ENCODE measurements at regions not wholly inside any gene's neighbourhood (a gene's known extent, or its start where the extent isn't known, plus 50 kb on each side); places are given as distances from the start of the nearest gene placed in this dataset.

- Histone ChIP-seq H3K27ac (no peak overlapping the region), H3K4me1 (peaks cover 8% of the 10 kb centered on the region), H3K9me3 (ENCODE audit: control insufficient read depth, low read length) (no peaks in the 10 kb centered on the region)
Observed at GRCh38 chr14:58873228-58873953, 235.6 kb downstream of the DACT1 start.

GRCh38 chr14:58875613-58876012 is 237.9 kb downstream of the DACT1 start:
- no peaks in the 10 kb centered on the region for H3K36me3 ChIP-seq (ENCODE audit: control insufficient read depth, insufficient read depth, low read length)
- H3K4me1 ChIP-seq = peaks cover 8% of the 10 kb centered on the region
- no peaks in the 10 kb centered on the region for H3K27me3 ChIP-seq (ENCODE audit: control insufficient read depth, insufficient read depth, low read length)
- H3K27ac ChIP-seq = no peak overlapping the region
- no peaks in the 10 kb centered on the region for H3K79me2 ChIP-seq
- no peak overlapping the region for H3K4me2 ChIP-seq (ENCODE audit: low read length)
- TF ChIP-seq, protein P1, sequence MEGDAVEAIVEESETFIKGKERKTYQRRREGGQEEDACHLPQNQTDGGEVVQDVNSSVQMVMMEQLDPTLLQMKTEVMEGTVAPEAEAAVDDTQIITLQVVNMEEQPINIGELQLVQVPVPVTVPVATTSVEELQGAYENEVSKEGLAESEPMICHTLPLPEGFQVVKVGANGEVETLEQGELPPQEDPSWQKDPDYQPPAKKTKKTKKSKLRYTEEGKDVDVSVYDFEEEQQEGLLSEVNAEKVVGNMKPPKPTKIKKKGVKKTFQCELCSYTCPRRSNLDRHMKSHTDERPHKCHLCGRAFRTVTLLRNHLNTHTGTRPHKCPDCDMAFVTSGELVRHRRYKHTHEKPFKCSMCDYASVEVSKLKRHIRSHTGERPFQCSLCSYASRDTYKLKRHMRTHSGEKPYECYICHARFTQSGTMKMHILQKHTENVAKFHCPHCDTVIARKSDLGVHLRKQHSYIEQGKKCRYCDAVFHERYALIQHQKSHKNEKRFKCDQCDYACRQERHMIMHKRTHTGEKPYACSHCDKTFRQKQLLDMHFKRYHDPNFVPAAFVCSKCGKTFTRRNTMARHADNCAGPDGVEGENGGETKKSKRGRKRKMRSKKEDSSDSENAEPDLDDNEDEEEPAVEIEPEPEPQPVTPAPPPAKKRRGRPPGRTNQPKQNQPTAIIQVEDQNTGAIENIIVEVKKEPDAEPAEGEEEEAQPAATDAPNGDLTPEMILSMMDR (IDR thresholded peaks at IDR 0.05) = no peak
- no peak overlapping the region for H2AFZ ChIP-seq
- no peaks in the 10 kb centered on the region for H3K9me3 ChIP-seq (ENCODE audit: control insufficient read depth, low read length)
- H3K9ac ChIP-seq = no peak overlapping the region
- H3K4me3 ChIP-seq (ENCODE audit: low read depth, low read length) = no peak overlapping the region

More at GRCh38 chr14:58873228-58873953, 235.6 kb downstream of the DACT1 start:
- no peak overlapping the region for H2AFZ ChIP-seq
- no peaks in the 10 kb centered on the region for H3K27me3 ChIP-seq (ENCODE audit: control insufficient read depth, insufficient read depth, low read length)
- TF ChIP-seq, protein P1 (IDR thresholded peaks at IDR 0.05) = no peak
- H3K4me3 ChIP-seq (ENCODE audit: low read depth, low read length) = no peak overlapping the region
- no peaks in the 10 kb centered on the region for H3K79me2 ChIP-seq
- H3K36me3 ChIP-seq (ENCODE audit: control insufficient read depth, insufficient read depth, low read length) = no peaks in the 10 kb centered on the region
- H3K4me2 ChIP-seq (ENCODE audit: low read length) = no peak overlapping the region
- H3K9ac ChIP-seq = no peak overlapping the region

DNA sequence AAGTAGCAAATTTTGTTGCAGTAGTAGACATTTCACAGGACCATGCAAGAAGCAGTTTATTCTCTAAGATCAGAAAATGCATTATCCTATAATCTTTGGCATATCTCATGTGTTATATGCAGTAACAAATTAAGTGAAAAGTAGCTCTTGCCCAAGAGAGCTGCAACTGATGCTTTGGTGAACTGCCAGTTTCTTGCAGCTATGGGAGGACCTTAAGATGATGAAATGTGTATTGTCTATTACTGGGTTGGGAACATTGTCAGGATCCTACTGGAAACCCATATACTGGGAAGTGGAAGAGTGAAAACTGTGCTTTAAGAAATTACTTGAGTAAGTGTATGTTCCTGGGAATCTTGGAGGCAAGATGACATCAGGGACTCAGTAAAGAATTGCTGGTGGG is 238.8 kb downstream of the DACT1 start:
- Histone ChIP-seq H3K79me2 (no peaks in the 10 kb centered on the region), H3K4me3 (ENCODE audit: low read depth, low read length) (no peak overlapping the region), H3K27ac (no peak overlapping the region), H3K4me2 (ENCODE audit: low read length) (no peak overlapping the region), H3K27me3 (ENCODE audit: control insufficient read depth, insufficient read depth, low read length) (no peaks in the 10 kb centered on the region), H3K4me1 (peaks cover 8% of the 10 kb centered on the region), H3K9ac (no peak overlapping the region), H2AFZ (no peak overlapping the region), H3K36me3 (ENCODE audit: control insufficient read depth, insufficient read depth, low read length) (no peaks in the 10 kb centered on the region), H3K9me3 (ENCODE audit: control insufficient read depth, low read length) (no peaks in the 10 kb centered on the region)
- TF ChIP-seq, protein P1 (IDR thresholded peaks at IDR 0.05) = no peak

GRCh38 chr14:58878439-58879139 is 240.8 kb downstream of the DACT1 start:
- Histone ChIP-seq H3K9ac (no peak overlapping the region), H3K9me3 (ENCODE audit: control insufficient read depth, low read length) (no peaks in the 10 kb centered on the region), H2AFZ (no peak overlapping the region), H3K27ac (no peak overlapping the region), H3K27me3 (ENCODE audit: control insufficient read depth, insufficient read depth, low read length) (no peaks in the 10 kb centered on the region), H3K36me3 (ENCODE audit: control insufficient read depth, insufficient read depth, low read length) (no peaks in the 10 kb centered on the region), H3K4me3 (ENCODE audit: low read depth, low read length) (no peak overlapping the region), H3K4me2 (ENCODE audit: low read length) (no peak overlapping the region), H3K79me2 (no peaks in the 10 kb centered on the region), H3K4me1 (peaks cover under 1% of the 10 kb centered on the region)
- TF ChIP-seq, protein P1 (IDR thresholded peaks at IDR 0.05) = no peak

Measured in parathyroid adenoma (tissue), 2 donors.